ENCODE measurements at regions not wholly inside any gene's neighbourhood (a gene's known extent, or its start where the extent isn't known, plus 50 kb on each side); places are given as distances from the start of the nearest gene placed in this dataset.
"Not testable (repeated sequence)": the region's sequence is repeated elsewhere in the genome, so short reads cannot be mapped to it uniquely, and the experiment has no call there.

GRCh38 chr20:48231253-48231930 lies 446.1 kb upstream of the SULF2 start:
- DNase-seq (ENCODE audit: low read depth) = no peak

DNA sequence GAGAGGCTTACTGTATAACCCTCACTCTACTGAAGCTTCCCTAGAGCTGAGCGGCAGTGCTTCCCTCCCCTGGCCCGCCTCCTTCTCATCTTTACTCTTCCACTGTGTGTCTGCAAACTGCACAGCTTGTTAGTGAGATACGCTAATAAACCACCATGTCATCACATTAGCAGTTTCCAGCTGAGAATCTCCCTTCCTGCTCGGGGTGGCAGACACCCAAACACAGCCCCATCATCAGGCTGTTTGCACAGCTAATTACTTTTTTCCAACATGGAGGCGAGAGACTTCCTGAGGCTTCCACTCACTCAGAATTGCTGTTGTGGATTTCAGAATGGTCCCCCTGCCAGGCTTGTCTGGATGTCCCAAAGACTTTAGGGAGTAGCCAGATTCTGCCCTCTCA lies 444.9 kb upstream of the SULF2 start:
- no peak for DNase-seq (ENCODE audit: low read depth)

DNA sequence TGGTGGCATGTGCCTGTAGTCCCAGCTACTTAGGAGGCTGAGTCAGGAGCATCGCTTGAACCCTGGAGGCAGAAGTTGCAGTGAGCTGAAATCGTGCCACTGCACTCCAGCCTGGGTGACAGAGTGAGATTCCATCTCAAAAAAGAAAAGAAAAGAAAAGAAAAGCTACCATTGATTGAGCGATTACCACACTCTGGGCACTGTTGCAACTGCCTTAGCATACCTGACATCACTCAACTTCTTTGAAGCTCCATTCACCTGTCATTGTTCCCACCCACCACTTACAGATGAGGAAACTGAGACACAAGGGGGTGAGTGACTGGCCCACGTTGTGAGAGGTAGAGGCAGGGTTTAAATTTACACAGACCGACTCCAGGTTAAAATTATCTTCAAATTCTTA lies 442.1 kb upstream of the SULF2 start:
- DNase-seq (ENCODE audit: low read depth) = no peak

- DNase-seq (ENCODE audit: low read depth) = no peak
Measured at GRCh38 chr20:48226642-48227041, 441.4 kb upstream of the SULF2 start.

DNA sequence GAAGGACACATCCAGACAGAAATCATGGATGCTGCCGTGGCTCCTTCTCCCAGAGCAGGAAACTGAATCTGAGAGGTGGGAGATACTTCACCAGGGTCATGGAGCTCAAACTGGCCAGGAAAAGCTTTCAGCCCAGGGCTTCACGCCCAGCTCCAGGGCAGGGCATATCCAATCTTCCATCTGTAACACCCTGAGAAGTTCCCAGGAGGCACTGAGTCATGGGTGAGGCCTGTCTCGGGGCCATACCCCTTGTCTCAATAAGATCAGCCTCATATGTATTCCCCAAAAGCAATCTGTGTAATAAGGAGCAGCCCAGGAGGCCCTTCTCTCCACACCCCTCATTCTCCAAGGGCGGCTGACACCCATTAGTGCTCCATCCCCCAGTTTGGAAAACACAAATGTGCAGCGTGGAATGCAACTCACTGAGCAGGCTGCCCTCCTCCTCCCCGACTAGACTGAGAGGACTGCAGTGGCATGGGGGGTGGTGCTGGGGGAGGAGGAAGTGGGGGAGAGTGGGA lies 439.3 kb upstream of the SULF2 start:
- DNase-seq (ENCODE audit: low read depth) = no peak

DNA sequence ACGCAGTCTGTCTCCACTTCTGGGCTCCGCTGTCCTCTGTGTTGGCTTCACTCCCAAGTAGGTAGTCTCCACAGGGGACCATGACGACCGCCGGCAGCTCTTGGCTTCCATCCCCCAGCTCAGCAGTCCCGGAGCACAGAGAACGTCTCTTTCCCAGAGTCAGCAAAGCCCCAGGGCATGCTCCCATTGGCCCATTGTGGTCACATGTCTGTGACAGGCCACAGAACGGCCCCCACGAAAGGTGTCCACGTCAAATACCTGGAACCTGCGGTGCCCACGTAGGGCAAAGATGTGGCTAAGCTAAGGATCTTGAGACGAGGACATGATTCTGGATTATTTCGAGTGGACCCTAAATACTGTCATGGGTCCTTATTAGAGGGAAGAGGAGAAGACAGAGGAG lies 438.4 kb upstream of the SULF2 start:
- no peak for DNase-seq (ENCODE audit: low read depth)

GRCh38 chr20:48222595-48223180 lies 437.4 kb upstream of the SULF2 start:
- DNase-seq (ENCODE audit: low read depth) = no peak

DNA sequence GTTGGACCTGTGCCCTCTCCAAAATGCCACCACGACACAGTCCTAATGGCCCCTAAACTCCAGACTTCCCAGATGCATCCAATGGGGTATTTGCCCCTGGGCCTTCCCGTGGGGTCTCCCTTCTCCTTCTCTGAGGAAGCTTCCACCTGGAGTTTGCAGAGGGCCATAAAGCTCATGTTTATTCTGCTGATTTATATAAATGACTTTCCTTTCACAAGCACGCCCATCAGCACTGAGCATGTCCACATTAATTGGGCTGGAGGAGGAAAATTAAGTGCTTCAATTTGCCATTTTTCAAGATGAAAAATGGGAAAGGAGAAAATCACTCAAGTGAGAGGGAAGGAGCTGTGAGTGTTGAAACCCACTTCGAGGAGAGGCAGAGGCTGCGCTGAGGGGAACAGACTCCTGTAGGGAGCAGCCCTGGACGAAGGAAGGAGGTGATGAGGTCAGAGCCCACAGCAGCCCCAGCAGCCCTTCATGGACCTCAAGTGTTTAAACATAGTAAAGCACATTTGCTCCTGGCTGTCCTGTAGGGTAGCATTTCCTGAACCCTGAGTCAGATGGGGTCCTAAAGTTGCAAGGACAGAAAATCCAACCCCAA lies 434.9 kb upstream of the SULF2 start:
- no peak for DNase-seq (ENCODE audit: low read depth)

DNA sequence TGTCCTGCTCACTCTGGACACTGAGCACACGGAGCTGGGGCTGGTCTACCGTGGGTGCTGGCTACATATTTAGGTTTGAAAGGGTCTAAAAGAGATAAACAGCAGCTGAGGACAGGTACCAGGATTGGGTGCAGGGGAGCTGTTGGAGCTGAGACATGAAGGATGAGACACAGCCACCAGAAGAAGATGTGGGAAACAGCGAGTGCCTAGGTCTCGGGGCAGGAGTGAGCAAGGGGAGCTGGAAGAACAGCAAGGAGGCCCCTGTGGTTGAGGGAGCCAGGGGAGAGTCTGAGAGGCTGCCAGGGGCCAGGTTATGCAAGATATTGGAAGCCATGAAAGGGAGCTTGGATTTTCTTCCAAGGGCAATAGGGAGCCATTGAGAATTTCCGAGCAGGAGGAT lies 434.0 kb upstream of the SULF2 start:
- no peak for DNase-seq (ENCODE audit: low read depth)

- DNase-seq (ENCODE audit: low read depth) = no peak
Measured at GRCh38 chr20:48217190-48217589, 431.9 kb upstream of the SULF2 start.

- DNase-seq (ENCODE audit: low read depth) = no peak
Measured at GRCh38 chr20:48215536-48215935, 430.3 kb upstream of the SULF2 start.

DNA sequence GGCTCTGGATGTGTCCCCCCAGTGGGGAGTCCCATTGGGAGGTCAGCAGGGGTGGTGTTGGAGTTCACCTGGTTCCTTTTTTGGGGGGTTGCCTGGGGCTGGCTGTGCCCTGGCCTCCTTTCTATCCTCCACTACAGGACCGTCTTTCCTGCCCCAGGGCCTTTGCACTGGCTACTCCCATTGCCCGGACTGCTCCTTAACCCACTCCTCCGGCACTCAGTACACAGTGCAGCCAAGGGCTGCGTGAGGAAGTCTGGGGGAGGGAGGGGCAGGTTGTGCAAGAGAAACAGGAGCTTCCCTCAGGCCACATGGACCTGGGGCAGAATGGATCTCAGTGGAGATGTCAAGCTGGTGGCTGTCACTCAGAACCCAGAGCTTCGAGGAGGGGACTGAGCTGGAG lies 429.3 kb upstream of the SULF2 start:
- no peak for DNase-seq (ENCODE audit: low read depth)

DNA sequence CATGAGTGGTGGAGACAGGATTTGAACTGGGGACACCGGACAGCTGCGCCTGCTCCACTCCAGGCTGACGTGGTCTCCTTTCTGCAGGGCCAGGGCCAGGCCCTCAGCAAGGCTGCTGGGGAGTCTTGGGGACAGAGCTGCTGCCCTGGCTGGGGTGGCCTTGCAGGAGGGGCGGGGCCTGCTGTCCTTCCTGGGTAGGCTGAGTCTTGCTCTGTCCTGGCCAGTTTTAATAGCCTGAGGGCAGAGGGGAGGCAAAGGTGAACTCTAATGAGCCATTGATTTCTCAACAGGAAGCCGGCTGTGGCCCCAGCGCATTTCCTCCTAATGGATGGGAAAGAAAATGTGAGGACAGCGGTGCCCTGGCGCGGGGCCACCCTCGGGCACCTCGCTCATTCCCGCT lies 428.4 kb upstream of the SULF2 start:
- DNase-seq (ENCODE audit: low read depth) = not testable (repeated sequence)

DNA sequence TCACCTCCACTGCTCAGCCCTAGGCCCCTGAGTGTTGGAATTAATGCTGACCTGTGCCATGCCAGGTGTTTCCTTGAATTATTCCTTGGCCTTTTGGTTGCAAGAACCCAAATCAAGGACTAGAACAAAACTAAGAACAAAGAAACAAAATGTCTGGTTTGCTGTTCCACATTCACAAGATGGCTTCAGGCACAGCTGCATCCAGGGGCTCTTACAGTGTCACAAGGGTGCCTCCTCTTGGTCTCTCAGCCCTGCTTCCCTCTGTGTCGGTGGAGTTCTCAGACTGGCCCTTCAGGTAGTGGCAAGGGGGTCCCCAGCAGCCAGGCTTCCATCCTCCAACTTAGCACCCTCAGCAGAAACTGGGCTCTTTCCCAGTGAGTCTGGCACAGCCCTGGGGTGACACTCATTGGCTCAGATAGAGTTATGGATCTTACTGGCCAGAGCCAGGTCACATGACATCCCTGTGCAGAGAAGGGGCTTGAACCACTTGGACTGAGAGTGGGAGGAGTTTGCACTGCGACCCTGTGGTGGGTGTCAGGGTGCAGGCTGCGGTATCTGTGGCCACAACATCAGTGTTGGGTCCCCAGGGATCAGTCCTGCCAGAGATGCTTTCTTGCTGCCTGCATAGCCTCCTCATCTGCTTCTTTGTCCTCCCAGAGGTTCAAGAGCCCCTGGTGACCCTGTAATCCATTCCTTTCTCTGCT lies 427.7 kb upstream of the SULF2 start:
- no peak for DNase-seq (ENCODE audit: low read depth)

DNA sequence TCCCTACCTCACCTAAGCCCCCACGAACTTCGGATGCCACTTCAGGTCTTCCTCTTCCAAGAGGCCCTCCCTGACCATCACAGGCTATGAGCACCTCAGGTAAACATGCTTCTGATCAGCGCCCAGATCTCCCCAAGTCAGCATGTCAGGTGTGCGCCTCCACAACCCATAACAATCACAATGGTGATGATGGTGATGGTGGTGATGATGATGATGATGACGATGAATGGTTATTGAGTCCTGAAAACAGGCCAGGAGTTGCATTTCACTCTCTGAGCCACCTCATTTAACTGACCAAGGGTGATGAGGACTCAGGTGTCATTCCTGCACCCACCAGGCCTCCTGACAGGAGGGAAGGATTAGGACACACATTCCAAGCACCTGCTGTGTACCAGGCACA lies 426.6 kb upstream of the SULF2 start:
- DNase-seq (ENCODE audit: low read depth) = no peak

DNA sequence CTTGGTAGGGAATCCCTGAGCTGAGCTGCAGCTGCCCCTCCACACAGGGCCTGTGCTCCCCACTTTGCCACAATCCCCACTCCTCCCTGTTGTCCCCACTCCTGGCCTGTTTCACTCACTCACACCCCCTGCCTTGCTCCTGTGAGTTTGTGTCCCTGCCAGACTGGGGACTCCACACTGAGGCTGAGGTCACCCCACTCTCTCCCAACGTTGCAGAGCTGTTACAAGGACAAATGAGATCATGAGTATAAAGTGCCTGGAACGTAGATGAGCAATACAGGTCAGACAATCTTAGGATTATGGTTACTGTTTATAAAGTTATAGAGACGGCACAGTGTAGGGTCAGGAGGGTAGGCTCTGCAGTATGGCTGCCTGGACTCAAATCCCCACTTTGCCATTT lies 426.0 kb upstream of the SULF2 start:
- DNase-seq (ENCODE audit: low read depth) = no peak

DNA sequence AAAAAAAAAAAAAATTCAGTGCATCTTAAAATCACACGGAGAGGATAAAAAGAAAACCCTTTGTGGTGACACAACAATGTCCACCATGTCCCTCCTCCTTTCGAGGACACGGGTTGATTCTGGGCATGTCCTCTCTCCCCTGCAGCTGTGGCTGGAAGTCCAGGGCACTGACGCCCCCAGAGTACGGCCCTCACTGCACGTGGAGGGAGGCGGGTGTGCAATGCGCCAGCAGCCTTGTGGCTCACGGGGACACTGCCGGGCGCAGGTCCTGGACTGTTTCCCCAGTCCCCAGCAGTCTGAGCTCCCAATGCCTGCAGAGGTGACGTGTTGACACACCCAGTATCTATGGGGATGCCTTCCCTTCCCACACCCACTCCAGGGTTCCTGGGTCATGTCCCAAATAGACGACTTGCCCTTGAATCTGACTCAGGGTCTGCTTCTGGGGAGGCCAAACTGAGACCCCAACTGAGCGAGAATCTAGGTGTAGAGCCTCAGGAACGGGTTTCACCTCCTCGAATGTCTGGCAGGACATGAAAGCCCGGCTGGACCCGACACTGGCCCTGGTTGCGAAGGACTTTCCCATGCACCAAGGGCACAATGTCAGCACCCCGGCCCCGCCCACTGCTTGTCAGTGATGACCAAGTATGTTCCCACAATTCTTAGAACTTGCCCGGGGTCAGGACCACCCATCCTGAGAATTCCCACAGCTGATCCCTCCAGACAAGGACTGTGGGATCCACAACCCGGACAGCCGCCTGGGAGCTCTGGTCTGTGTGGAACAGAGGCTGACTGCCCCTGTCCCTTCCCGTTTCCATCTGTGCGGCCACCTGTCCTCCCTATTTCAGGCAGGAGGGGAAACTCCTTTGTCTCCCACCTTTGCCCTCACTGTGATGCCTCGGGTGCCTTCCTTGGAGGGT lies 425.1 kb upstream of the SULF2 start:
- DNase-seq (ENCODE audit: low read depth) = no peak

- no peak for DNase-seq (ENCODE audit: low read depth)
Measured at GRCh38 chr20:48209102-48209501, 423.8 kb upstream of the SULF2 start.

- DNase-seq (ENCODE audit: low read depth) = no peak
Measured at GRCh38 chr20:48208176-48208575, 422.9 kb upstream of the SULF2 start.

DNA sequence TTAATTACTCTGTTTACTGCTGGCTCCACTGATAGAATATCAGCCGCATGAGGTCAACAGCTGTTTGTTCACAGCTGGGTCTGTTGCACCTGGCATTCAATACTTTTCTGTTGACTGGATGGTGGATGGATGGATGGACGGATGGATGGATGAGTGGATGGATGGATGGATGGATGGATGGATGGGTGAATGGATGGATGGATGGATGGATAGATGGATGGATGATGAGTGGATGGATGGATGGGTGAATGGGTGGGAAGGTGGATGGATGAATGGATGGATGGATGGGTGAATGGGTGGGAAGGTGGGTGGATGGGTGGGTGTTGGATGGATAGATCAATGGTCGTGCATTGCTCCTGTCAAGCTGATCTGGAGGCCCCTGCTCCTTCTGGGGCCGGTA lies 422.2 kb upstream of the SULF2 start:
- no peak for DNase-seq (ENCODE audit: low read depth)

- no peak for DNase-seq (ENCODE audit: low read depth)
Measured at GRCh38 chr20:48205786-48206185, 420.5 kb upstream of the SULF2 start.

DNA sequence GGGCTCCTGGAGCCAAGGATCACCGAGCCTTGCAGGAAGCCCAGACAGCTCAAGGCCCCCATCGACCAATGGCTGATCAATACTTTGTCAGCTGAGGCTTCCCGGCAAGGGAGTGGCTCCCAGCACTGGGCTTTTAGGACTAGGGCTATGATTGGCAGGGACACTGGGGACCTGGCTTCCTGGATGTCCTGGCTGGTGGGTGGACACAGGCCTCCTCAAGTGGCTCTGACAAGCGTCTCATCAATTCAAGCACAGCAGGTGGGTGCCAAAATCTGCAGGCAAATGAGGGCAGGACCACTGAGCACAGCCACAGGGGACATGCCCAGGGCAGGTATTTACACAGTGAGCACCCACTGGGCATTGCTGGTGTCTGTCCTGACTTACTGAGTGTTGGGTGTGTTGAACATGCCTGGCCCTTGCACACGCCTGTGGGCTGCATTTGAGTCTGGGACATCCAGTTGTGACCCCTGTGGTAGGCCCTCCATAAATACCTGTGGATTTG lies 420.1 kb upstream of the SULF2 start:
- DNase-seq (ENCODE audit: low read depth) = no peak
